ENCODE measurements at regions not wholly inside any gene's neighbourhood (a gene's known extent, or its start where the extent isn't known, plus 50 kb on each side); places are given as distances from the start of the nearest gene placed in this dataset.

- DNase-seq (ENCODE audit: low spot score) = no peak
Observed at GRCh38 chr1:117678246-117678977, 72.6 kb downstream of the TENT5C start.

DNA sequence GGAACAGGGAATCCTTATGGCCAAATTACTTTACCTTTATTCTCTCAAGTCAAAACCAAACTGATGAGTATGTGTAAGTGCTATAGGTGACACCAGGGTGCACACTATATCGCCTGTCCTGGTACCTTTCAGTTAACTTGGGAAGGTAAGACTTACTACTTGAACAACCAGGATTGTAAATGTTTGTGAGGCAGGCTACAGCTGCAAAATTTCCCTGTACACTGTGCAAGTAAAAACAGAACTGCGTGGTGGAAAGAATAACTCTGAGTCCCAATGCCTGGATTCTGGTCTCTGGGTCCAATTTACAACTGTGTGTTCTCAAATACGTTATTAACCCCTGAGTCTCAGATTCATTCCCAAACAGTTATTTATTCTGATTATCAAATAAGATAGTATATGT lies 73.5 kb downstream of the TENT5C start:
- DNase-seq (ENCODE audit: low spot score) = no peak

DNA sequence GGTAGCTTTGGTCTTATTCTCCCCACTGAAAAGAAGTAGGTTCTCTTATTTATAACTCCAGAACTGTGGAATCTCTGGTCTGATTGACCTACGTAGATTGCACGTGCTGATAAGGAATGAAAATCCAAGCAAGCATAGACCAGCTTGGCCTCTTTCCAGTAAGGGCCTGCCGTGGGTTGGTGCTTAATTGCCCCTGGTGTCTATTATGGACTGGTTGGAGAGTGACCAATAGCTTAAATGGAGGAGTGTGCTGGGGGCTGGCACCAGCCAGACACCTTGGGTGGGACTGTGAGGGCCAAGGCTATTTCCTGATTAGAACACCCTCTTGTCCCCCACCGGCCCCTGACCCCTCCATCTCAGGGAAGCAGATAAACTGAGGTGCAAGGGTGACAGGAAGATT lies 74.0 kb downstream of the TENT5C start:
- DNase-seq (ENCODE audit: low spot score) = no peak

DNA sequence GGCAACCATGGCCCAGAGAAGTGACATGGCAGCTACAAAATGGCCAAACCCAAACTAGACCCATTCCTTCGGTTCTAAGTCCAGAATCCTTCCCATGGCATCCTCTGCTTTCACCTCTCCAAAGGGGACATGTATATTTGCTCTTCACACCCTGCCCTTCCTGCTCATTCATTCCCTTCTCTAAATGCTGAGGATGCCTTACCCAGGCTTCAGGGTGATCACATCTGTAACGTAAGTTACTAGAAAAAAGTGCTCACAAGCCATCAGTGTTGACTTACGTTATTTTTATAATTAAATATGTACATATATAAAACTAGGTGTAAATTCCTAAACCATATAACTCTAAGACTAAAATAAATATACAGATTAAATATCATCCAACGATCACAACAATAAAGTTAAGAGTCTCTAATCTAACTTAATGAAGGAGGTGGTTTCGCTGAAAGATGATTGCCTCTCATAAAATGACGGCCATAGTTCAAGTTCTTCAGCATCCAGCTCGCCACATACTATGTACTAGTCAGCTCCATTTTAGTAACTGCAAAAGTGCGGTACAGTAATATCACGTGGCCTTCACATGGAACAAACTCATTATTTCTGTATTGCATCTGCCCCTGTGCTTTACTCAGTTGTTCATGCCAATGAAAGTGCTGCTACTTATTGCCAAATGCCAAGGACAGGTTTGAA lies 74.6 kb downstream of the TENT5C start:
- no peak for DNase-seq (ENCODE audit: low spot score)

DNA sequence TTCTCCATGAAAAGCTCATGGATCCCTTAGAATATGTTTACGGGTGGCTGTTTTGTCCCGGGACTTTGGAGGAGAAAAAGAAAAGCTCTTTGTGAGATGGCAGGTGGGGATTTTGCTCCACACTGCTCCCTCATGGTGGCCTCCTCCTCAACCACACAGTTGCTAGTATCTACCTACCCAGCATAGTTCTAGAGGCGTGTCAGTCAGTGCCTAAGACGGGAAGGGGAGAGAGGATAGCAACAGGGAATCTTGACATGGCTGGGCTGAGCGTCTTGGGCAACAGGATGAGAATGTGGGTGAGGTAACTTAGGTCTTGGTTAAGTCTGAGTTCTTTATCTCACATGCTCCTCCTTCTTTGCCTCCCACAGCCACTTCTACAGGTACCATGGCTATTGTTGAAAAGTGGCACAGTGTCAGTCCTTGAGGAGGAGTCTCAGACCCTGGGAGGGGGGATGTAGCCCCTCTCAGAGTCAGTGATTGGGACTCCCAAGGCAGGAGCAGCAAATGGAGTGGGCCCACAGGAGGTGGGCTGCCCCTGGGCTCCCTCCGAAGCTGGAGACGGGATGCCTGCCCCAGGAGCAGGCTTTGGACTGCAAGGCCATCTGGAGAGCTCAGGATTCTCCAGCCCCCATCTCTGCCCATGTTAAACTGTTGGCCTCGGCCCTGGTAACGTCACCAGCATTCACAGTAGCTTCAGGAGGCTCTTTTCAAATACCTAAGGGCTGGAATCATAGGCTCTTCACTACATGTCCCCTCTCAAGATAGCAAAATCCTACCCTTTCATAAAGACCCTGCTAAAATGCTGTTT lies 75.4 kb downstream of the TENT5C start:
- no peak for DNase-seq (ENCODE audit: low spot score)

- DNase-seq (ENCODE audit: low spot score) = no peak
Observed at GRCh38 chr1:117681901-117682250, 76.0 kb downstream of the TENT5C start.

- DNase-seq (ENCODE audit: low spot score) = no peak
Observed at GRCh38 chr1:117682372-117682771, 76.5 kb downstream of the TENT5C start.

DNA sequence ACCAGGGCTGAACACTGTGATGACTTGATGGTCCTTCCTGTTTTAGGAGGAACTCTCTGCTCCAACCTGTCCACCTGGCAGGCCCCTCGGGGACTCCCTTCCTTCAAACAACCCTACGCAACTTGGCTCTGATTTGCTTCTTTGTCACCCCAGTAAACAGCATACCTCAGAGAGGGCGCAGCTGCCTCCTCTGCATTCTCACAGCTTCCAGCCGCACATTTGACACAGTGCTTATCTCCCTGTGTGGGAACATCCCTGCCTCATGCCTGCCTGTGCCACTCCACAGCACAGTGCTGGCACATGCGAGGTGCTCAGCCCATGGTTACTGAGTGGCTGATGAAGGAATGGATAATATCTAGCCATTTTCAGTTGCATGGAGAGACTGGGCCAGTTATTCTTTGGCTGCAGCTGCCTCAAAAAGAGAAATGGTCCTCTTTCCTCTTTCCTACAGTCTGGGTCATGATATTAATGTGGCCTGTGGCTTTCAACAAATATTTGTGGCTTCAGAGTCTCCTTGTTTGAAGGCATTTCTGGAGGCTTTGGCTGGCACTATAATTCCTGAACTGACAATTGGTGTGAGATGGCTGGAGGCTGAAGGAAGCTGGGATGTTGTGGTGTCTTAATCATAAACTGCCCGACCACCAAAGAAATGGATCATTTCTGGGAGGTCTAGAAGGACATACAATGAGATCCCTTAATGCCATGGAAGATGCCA lies 77.9 kb downstream of the TENT5C start:
- DNase-seq (ENCODE audit: low spot score) = peak; percentile 75

DNA sequence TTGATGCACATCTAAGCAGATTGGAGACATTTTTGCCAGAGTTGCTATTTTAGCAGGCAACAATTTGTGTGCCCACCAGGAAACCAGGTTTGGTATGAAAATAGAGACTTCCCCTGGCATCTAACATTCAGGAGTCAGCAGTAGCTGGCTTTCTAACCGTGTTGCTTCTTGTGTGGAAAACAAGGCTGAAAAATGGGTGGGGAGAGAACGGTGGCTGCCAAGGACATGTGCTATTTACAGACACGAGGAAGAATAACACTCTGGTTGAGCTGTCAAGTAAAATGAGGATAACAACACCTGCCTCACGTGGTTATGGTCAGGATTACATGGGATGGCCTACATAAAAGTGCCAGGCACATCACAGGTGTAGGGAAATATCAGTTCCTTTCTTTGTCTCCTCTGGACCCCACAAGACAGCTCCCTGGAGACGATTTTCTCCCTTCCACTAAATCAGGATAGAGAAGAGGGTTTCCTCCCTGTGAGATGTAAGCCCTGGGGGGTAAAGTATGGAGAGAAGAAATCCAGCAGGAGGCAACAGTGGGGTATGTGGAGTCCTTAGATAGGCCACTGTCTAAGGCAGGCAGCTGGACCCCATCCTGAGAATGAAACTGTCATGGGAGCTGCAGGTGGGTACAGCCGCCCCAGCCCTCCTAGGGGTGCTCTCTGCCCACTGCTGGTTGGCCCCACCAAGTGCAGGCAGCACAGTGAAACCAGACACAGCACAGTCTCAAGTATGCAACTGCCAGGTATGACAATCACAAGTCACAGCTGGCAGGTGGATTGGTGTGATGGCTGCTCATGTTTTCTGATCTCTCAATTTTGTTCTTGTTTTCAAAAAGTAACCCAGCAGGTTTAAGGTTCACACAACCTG lies 80.3 kb downstream of the TENT5C start:
- DNase-seq (ENCODE audit: low spot score) = no peak

GRCh38 chr1:117686907-117687306 lies 81.1 kb downstream of the TENT5C start:
- DNase-seq (ENCODE audit: low spot score) = peak; percentile 65

GRCh38 chr1:117689997-117690625 lies 84.3 kb downstream of the TENT5C start:
- no peak for DNase-seq (ENCODE audit: low spot score)

- no peak for DNase-seq (ENCODE audit: low spot score)
Observed at GRCh38 chr1:117691942-117692341, 86.1 kb downstream of the TENT5C start.

DNA sequence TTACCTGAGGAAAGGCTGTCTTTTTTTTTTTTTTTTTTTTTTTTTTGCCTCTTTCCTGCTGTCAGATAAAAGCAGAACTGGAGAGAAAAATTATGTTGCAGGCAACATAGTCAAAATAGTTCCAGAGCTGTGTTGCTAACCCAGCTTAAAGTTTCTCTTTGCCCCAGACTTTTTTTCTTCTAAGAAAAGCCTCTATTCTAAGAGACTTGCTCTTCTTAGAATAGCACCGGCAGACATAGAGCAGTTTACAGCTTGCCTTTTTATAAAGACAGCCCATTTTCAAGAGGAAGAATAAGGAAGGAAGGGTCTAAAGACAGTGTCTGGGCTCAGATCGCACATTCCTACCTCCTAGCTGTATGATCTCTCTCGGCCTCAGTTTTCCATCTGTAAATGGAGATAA lies 88.7 kb downstream of the TENT5C start:
- no peak for DNase-seq (ENCODE audit: low spot score)

GRCh38 chr1:117695796-117696490 lies 90.1 kb downstream of the TENT5C start:
- peak; percentile 83 for DNase-seq (ENCODE audit: low spot score)

DNA sequence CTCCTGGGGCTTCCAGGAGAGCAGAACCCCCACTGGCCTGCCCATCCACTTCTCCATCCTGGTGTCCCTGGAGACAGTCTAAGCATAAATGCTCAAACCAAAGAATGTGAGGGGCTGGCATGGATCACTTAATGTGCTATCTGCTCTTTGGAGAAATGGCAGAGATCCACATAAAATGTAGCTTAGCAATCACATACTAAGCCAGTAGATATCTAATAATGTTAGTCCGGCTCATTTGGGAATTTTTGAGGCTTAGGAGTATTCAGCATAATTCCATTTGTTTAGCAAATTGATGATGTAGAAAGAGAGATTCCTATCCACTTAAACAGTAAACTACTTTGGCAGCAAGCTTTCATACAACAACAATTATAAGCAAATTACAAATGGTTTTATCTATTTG lies 90.7 kb downstream of the TENT5C start:
- peak; percentile 35 for DNase-seq (ENCODE audit: low spot score)

GRCh38 chr1:117697220-117697781 lies 91.5 kb downstream of the TENT5C start:
- DNase-seq (ENCODE audit: low spot score) = no peak

DNA sequence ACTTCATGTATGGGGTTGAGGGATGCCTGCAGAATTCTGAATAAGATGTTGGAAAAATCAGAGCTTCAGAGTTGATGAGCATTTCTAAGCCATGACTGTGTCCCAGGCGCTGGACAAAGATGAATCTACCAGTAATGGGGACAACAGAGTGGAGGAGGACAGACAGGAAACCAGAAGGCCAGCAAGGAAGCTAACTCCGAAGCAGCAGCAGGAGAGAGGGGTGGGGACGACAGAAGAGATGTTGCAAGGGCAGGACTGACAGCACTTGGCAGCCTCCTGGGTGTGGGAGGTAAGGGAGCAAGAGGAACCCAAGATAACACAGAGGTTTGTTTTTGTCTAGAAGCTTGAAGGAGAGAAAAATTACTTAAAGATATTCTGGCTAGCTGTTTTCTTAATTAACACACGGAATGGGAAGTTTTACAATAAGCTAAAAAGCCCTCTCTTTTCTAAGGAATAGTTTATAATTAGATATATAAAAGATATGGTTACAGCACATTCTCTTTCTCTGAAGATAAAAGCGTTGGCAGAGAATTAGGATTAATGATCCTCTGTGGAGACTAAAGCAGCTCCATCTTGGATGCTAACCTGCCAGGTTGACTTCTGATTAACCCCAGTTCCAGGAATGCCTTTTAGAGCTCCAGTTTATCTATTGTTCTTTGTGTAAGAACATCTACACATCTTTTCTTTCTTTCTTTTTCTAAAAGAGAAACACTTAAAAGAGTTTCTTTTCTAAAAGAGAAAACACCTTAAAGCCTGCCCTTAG lies 92.7 kb downstream of the TENT5C start:
- DNase-seq (ENCODE audit: low spot score) = no peak

GRCh38 chr1:117699953-117700352 lies 94.1 kb downstream of the TENT5C start:
- no peak for DNase-seq (ENCODE audit: low spot score)

DNA sequence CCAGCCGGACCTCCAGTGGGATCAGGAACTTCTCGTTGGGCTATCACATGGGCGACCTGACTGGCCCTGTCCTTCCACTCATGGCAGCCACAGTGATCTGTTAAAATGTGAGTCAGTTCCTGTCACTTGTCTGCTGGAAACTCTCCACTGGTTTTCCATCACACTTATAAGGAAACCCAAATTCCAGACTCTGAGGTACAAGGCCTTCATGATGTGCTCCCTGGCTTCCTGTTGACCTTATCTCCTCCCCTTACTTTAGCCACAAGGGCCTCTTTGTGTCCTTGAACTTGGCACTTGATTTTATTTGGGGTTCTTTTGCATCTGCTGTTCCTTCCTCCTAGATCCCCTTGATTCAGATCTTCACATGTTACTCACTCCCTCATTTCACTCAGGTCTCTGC lies 96.8 kb downstream of the TENT5C start:
- no peak for DNase-seq (ENCODE audit: low spot score)

All from AG08395 (cell line).